ENCODE measurements at regions not wholly inside any gene's neighbourhood (a gene's known extent, or its start where the extent isn't known, plus 50 kb on each side); places are given as distances from the start of the nearest gene placed in this dataset.

DNA sequence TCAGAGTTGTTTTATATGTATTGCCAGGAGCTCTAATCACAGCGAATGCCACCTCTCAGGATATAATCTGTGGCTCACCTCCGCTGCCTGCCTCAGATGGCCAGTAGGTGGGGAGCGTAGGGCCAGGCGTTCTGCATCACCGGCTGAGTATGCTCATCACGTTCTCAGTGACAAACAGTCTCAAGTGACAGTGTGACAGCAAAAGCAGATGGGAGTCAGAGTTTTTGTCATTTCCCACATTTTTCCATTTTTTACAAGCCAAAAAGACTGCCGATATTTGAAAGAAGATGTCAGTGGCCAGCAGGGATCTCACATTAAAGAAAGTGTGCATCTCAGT lies 208.7 kb downstream of the ALDH8A1 start:
- TF ChIP-seq, protein P1, sequence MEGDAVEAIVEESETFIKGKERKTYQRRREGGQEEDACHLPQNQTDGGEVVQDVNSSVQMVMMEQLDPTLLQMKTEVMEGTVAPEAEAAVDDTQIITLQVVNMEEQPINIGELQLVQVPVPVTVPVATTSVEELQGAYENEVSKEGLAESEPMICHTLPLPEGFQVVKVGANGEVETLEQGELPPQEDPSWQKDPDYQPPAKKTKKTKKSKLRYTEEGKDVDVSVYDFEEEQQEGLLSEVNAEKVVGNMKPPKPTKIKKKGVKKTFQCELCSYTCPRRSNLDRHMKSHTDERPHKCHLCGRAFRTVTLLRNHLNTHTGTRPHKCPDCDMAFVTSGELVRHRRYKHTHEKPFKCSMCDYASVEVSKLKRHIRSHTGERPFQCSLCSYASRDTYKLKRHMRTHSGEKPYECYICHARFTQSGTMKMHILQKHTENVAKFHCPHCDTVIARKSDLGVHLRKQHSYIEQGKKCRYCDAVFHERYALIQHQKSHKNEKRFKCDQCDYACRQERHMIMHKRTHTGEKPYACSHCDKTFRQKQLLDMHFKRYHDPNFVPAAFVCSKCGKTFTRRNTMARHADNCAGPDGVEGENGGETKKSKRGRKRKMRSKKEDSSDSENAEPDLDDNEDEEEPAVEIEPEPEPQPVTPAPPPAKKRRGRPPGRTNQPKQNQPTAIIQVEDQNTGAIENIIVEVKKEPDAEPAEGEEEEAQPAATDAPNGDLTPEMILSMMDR (IDR thresholded peaks at IDR 0.05; ENCODE audit: low read depth, low read length, missing control alignments), result peak; percentile 7
- H3K4me3 ChIP-seq (replicated peaks; ENCODE audit: low read depth, low read length), result no peak overlapping the region
- no peak for DNase-seq (ENCODE audit: extremely low read depth, low read depth)

GRCh38 chr6:134740473-134741199 lies 209.3 kb downstream of the ALDH8A1 start:
- TF ChIP-seq, protein P1 (IDR thresholded peaks at IDR 0.05; ENCODE audit: low read depth, low read length, missing control alignments), result no peak
- no peak for DNase-seq (ENCODE audit: extremely low read depth, low read depth)
- H3K4me3 ChIP-seq (replicated peaks; ENCODE audit: low read depth, low read length), result no peak overlapping the region

- no peak for DNase-seq (ENCODE audit: extremely low read depth, low read depth)
- TF ChIP-seq, protein P1 (IDR thresholded peaks at IDR 0.05; ENCODE audit: low read depth, low read length, missing control alignments), result no peak
- H3K4me3 ChIP-seq (replicated peaks; ENCODE audit: low read depth, low read length), result no peak overlapping the region
Measured at GRCh38 chr6:134740027-134740373, 209.9 kb downstream of the ALDH8A1 start.

GRCh38 chr6:134739299-134740026 lies 210.4 kb downstream of the ALDH8A1 start:
- TF ChIP-seq, protein P1 (IDR thresholded peaks at IDR 0.05; ENCODE audit: low read depth, low read length, missing control alignments), result no peak
- H3K4me3 ChIP-seq (replicated peaks; ENCODE audit: low read depth, low read length), result no peak overlapping the region
- DNase-seq (ENCODE audit: extremely low read depth, low read depth), result no peak

DNA sequence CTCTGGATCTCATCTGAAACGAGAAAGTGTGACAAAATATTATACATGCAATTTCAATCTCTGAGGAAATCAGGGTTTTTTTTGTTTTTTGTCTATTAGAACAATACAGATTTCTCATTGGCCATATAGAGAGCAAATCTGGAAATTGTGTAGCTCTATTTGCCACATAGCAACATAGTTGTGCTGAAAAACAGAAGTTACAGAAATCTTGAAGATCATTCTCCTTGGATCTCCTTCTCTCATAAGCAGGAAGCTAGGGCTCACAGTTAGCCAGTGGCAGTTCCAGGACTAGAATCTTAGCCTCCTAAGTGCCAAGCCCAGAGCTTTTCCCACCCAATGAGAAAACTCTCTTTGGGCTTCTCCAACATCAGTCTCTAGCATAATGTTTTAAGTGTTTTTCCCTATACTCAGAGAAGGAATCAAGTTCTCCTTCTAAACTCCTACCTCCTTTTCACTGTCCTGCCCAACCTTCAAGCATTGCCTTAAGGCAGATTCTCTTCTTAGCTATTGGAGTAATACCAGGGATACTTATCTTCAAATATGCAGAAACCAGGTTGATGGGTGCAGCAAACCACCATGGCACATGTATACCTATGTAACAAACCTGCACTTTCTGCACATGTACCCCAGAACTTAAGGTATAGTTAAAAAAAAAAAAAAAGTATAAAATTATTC lies 211.6 kb downstream of the ALDH8A1 start:
- DNase-seq (ENCODE audit: extremely low read depth, low read depth), result no peak
- H3K4me3 ChIP-seq (replicated peaks; ENCODE audit: low read depth, low read length), result no peak overlapping the region
- TF ChIP-seq, protein P1 (IDR thresholded peaks at IDR 0.05; ENCODE audit: low read depth, low read length, missing control alignments), result no peak

DNA sequence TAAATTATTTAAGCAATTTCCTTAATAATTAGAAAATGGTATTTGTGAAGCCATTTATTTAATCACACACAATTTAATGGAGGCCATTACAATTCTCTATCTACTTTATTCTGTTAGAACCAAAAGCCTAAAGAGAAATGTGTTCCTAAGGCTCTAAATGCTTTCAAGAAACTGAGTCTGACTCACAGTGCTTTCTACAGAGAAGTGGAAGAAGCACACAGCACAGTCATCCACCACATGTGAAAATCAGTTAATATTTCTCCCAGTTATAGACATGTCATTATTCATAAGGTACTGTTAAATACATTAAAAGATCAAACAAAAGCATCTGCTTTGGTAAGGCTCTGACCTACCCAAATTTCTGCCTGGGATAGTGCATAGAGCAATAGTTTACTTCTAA lies 214.4 kb downstream of the ALDH8A1 start:
- no peak overlapping the region for H3K4me3 ChIP-seq (replicated peaks; ENCODE audit: low read depth, low read length)
- no peak for DNase-seq (ENCODE audit: extremely low read depth, low read depth)
- TF ChIP-seq, protein P1 (IDR thresholded peaks at IDR 0.05; ENCODE audit: low read depth, low read length, missing control alignments), result no peak

Data from HFF-Myc (cell line).